HG02571 (cell line): ENCODE measurements at regions not wholly inside any gene's neighbourhood (a gene's known extent, or its start where the extent isn't known, plus 50 kb on each side); places are given as distances from the start of the nearest gene placed in this dataset.

Source experiments
- ATAC-seq: cut with Tn5 transposase; IDR thresholded peaks from one replicate; pipeline ENCODE4 v1.9.1; 2021; ENCODE audit warnings: mild to moderate bottlenecking, moderate library complexity; ENCODE audit not compliant: unreplicated experiment

DNA sequence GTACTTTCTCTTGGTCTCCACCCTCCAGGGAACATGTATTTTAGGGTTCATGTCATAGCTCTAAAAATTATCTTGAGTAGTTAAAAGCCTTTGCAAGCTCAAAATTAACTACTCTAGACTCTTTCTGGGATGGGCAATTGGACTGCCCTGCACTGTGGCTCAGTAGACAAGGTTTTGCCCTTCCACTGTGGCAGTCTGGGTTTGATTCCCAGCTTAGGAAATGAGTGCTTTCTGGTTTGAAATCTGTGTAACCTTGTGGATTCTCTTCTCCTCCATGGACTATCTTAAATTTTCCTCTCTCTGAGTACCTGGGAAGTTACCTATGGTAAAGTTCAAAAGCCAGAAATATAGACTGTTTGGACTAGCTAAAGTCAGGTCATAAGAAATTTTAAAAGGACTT, 94.6 kb upstream of the UST start:
- no peak for ATAC-seq

DNA sequence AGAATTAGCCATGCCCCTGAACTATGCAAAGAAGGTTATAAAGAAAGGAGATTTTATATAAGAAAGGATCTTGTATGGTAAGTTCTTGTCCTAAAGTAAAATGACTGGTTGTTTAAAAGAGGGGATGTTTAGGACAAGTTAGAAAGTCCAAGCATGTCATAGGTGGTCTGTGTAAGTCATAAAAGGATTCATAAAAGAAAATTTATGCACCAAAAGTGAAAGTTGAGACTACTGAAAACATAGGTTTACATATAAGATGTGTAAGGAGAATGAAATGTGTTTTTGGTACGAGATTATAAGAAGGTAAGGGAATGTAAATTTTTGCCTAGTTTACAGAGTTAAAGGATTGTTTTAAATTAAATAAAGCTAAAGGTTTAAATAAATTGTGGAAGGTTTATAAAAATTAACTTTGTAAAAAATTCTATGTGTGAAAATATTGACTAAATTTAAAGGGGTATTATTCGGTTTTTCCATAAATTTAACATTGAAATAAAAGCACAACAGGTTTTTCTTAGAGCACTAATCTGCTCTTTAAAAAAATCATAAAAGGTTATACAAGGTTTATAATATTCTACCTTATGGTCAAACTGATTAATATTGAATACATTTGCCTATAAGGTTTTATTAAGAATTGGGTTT, 93.6 kb upstream of the UST start:
- ATAC-seq, result no peak

DNA sequence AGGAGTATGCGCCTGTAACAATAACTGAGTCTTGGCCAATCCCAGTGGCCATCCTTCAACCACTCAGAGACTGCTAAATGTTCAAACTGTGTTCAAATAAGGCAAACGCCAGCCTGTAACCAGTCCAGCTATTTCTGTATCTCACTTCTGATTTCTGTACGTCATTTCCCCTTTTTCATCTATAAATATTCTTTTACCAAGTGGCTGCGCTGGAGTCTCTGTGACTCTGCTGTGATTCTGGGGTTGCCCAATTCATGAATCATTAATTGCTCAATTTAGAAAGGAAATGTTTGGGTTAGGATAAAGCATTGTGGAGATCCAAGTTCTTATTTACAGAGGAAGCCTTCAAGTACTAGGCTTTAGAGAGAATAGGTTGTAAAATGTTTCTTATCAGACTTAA, 89.8 kb upstream of the UST start:
- no peak for ATAC-seq

DNA sequence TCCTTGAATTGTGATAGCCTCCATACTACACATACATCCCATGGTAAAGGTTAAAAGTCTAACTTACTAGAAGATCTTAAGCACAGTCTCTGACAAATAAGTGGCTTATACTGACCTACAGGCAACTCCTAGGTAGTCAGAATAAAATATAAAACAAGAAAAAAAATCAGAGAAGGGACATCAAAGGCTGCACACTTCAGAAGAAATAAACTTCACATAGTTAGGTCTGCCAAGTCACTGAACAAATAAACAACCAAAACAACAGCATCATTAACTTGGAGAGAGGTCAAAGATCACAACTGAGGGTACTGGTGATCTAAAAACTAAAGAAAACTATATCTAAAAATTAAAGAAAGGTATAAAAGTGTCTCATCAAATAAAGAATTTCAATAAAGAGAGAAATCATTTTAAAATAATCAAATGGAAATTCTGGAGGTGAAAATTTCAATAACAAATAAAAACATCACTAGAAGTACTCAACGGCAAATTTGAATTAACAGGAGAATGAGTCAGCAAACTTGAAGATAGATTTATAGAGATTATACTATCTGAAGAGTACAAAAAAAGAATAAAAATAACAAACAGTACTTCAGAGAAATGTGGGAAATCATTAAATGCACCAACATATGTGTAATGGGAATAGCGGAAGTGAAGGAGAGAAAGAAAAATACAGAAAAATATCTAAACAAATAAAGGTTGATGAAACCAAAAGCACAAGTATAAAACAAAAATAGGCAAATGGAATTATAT, 88.0 kb upstream of the UST start:
- ATAC-seq, result no peak

DNA sequence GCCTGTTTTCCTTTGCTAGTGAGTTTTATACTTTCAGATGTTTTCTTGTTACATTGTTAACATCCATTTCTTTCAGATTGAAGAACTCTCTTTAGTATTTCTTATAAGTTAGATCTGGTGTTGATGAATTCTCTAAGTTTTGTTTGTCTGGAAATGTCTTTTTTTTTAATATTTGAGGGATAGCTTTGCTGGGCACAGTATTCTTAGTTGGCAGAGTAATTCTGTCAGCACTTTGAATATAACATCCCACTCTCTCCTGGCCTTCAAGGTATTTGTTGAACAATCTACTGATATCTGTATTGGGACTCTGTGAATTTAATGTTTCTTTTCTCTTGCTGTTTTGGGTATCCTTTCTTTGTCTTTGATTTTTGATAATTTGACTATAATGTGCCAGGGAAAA, 79.4 kb upstream of the UST start:
- no peak for ATAC-seq

DNA sequence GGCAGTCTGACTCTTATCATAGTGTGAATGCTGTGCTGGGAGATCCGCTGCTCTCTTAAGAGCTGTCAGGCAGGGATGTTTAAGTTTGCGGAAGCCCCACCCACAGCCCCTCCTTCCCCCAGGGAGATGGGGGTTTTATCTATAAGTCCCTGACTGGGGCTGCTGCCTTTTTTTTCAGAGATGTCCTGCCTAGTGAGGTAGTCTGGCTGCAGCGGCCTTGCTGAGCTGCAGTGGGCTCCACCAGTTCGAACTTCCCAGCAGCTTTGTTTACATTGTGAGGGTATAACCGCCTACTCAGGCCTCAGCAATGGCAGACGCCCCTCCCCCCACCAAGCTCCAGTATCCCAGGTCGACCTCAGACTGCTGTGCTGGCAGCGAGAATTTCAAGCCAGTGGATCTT, 75.7 kb upstream of the UST start:
- ATAC-seq, result no peak

DNA sequence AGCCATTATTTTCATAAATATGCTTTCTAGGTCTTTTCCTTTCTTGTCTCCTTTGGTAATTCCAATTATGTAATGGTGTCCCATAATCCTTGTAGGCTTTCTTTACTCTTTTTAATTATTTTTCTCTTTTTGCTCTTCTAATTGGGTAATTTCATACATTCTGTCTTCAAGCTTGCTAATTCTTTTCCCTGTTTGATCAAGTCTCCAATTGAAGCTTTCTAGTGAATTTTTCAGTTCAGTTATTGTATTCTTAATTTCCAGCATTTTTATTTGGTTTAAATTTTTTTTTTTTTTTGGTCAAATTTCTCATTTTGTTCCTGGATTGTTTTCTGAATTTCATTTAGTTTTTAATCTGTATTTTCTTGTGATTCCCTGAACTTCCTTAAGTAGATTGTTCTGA, 74.9 kb upstream of the UST start:
- no peak for ATAC-seq

DNA sequence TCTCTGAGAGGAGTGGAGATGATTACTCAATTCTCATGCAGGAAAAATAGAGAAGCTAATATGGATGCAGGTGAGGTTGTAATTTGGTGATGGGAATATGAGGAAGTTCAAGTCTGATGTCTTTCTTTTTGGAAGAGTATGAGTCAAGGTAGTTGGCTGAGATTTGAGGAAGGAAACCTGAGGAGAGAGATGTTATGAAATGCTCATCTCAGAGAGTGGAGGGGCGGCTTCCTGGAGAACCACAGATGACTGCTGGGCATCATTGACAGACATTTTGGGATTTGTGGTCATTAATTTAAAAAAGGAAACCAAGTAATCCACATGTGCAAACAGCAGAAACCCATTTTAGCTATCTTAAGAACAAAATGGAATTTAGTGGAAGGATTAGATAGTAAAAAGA, 72.5 kb upstream of the UST start:
- no peak for ATAC-seq

DNA sequence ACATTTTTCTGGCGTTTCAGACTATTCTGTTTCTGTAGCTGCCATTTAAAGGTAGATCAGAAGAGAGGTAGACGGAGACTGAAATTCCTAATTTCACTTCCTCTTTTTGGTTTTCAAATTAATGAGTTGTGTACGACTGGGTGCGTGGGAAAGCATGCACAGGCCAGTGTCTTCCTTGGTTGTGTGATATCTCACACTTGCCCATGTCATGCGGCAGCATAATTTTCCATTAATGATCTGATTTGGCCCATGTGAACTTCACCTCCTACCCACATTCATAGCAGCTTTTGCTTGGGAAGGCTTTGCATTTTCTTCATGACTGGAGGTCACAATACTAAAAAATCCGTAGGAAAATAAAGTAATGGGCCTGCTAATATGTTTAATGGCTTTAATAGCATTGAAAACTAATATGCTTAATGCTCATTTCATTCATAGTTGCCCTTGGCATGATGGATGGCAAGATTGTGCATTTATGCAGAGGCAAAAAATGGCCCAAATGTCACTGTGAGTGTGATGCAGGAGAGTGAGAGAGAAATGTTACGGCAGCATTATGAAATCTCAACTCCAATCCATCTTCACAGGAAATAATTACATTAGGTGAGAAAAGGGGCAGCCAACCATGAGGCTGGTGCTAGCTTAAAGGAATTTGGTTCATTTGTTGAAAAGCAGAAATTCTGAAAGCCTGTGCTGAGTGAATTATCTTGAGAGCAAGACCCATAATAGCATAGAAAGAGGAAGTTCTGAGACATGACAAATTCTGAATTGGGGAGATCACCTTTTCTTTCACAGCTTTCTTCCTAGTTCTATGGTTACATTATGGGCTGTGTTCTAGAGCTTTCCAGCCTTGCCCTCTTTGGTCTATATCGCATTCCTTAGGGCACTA, 69.0 kb upstream of the UST start:
- ATAC-seq, result peak; percentile 88

DNA sequence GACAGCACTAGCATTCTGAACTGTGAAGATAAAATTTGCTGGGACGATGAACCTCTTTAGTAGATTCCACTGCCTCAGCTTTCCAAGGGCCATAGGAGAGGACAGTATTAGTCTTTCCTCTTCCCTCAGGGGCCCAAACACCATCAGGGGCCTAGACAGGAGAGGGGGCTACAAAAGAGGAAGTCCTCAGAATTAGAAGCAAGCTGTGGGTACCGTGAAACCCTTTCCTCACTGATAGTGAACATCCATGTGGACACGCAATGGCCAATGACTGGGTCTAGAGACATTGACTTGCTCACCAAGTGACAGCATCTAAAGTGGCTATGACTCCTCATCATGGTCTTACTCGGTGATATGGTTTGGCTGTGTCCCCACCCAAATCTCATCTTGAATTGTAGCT, 68.1 kb upstream of the UST start:
- no peak for ATAC-seq

DNA sequence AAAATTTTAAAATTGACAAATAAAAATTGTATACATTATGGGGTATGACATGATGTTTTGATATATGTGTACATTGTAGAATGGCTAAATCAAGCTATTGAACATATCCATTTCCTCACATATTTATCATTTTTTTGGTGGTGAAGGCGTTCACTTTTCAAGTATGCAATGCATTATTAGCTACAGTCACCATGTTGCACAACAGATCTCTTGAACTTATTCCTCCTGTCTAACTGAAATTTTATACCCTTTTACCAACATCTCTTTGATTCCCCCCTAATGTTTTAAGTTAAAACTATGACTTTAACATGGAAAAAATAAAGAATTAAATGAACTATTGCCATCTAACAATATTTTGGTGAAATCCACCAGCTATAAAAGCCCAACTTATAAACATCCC, 65.2 kb upstream of the UST start:
- ATAC-seq, result no peak

DNA sequence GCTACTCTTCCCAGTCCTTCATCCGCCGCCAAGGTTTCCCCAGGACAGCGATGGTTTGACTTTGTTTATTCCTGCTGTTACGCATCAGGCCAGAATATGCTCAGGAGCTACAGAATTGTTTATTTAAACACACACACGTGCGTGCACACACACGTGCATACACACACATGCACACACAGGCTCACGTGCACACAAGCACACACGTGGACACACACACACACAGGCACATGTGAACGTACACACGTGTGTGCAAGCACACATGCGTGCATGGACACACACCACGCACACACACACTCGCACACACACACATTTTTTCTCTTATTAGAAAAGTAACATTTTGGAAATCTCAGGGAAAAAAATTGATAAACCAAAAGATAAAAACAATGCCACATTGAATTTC, 64.6 kb upstream of the UST start:
- ATAC-seq, result no peak

DNA sequence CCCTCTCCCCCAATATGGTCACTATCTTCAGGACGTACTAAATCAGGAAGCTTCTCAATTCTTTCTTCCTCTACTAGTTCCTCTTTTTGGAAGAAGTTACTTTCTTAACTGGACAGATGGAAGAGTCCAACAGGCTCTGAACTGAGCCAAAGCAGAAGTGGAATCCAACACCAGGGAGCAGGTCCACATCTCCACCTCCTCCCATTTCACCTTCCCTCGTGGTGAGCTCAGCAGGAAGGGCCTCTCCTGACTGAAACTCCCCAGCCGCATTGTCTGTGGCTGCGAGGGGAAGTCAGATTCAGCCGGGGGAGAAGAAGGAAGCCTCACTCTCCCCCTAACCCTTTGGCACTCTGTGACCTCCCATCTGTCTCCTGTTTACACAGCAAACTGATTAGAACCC, 63.8 kb upstream of the UST start:
- no peak for ATAC-seq

DNA sequence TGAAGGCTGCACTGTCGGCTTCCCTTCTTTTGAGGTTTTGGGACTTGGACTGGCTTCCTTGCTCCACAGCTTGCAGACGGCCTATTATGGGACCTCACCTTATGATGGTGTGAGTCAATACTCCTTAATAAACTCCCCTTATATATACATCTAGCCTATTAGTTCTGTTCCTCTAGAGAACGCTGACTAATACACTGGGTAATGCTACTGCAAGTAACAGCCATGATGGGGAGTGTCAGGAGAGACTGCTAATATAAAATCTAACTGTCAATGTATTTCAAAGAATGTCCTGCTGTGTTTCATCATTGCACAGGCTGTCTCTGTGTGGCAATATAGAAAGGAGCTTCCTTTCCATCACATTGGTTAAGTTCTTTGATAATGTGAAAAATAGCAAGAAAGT, 57.7 kb upstream of the UST start:
- ATAC-seq, result no peak

DNA sequence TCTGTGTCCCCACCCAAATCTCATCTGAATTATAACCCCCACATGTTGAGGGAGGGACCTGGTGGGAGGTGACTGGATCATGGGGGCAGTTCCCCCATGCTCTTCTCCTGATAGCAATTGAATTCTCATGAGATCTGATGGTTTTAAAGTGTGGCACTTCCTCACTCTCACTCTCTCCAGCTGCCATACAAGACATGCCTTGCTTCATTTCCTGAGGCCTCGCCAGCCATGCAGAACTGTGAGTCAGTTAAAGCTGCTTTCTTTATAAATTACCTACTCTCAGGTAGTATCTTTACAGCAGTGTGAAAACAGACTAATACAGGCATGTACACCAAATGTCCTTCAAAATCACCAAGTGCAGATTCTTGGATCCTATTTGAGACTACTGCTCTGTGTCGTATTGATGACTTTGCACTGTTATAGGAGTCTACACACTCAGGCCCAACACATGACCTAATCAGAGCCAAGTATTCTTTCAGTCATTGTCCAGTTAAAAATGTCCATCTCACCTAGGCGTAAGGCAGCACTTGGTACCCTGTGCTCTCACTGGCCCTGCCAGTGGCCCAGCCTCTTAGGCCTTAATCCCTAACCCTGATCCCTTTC, 52.8 kb upstream of the UST start:
- ATAC-seq, result no peak
